ENCODE measurements at regions not wholly inside any gene's neighbourhood (a gene's known extent, or its start where the extent isn't known, plus 50 kb on each side); places are given as distances from the start of the nearest gene placed in this dataset.

GRCh38 chr16:52234626-52235025, 312.3 kb downstream of the TOX3 start:
- Mint-ChIP-seq H3K4me1 (no peaks in the 10 kb centered on the region), H3K27ac (no peak overlapping the region), H3K36me3 (ENCODE audit: low read depth) (no peaks in the 10 kb centered on the region), H3K9me3 (no peaks in the 10 kb centered on the region), H3K27me3 (no peaks in the 10 kb centered on the region), H3K4me3 (no peak overlapping the region)
- no peak for DNase-seq
- no peak for ATAC-seq

GRCh38 chr16:52229471-52229870, 317.5 kb downstream of the TOX3 start:
- Mint-ChIP-seq H3K27ac (no peak overlapping the region), H3K4me3 (no peak overlapping the region)

GRCh38 chr16:52227851-52228250, 319.1 kb downstream of the TOX3 start:
- Mint-ChIP-seq H3K9me3 (peaks cover 5% of the 10 kb centered on the region), H3K36me3 (ENCODE audit: low read depth) (no peaks in the 10 kb centered on the region), H3K27me3 (no peaks in the 10 kb centered on the region), H3K4me1 (no peaks in the 10 kb centered on the region), H3K27ac (no peak overlapping the region), H3K4me3 (no peak overlapping the region)
- ATAC-seq (no peak), DNase-seq (no peak)

More at GRCh38 chr16:52229471-52229870, 317.5 kb downstream of the TOX3 start:
- no peaks in the 10 kb centered on the region for H3K27me3 Mint-ChIP-seq
- H3K4me1 Mint-ChIP-seq, result no peaks in the 10 kb centered on the region
- no peaks in the 10 kb centered on the region for H3K36me3 Mint-ChIP-seq (ENCODE audit: low read depth)
- DNase-seq (no peak), ATAC-seq (no peak)
- peaks cover 5% of the 10 kb centered on the region for H3K9me3 Mint-ChIP-seq

- no peak for ATAC-seq
- H3K4me1 Mint-ChIP-seq, result no peaks in the 10 kb centered on the region
- no peaks in the 10 kb centered on the region for H3K36me3 Mint-ChIP-seq (ENCODE audit: low read depth)
- H3K4me3 Mint-ChIP-seq, result no peak overlapping the region
- no peak for DNase-seq
- H3K9me3 Mint-ChIP-seq, result peaks cover 16% of the 10 kb centered on the region
- H3K27me3 Mint-ChIP-seq, result no peaks in the 10 kb centered on the region
- no peak overlapping the region for H3K27ac Mint-ChIP-seq
These were observed 334.1 kb downstream of the TOX3 start for GRCh38 chr16:52212841-52213240.

GRCh38 chr16:52209227-52209626, 337.7 kb downstream of the TOX3 start:
- H3K36me3 Mint-ChIP-seq (ENCODE audit: low read depth), result no peaks in the 10 kb centered on the region
- ATAC-seq (no peak), DNase-seq (no peak)
- H3K4me1 Mint-ChIP-seq, result no peaks in the 10 kb centered on the region
- H3K4me3 Mint-ChIP-seq, result no peak overlapping the region
- H3K27ac Mint-ChIP-seq, result no peak overlapping the region
- peaks cover 13% of the 10 kb centered on the region for H3K9me3 Mint-ChIP-seq
- H3K27me3 Mint-ChIP-seq, result no peaks in the 10 kb centered on the region

GRCh38 chr16:52203096-52203495, 343.8 kb downstream of the TOX3 start:
- no peak for ATAC-seq
- peaks cover 9% of the 10 kb centered on the region for H3K9me3 Mint-ChIP-seq
- no peak overlapping the region for H3K27ac Mint-ChIP-seq
- H3K4me3 Mint-ChIP-seq, result no peak overlapping the region
- no peaks in the 10 kb centered on the region for H3K4me1 Mint-ChIP-seq
- H3K27me3 Mint-ChIP-seq, result peaks cover 4% of the 10 kb centered on the region
- no peak for DNase-seq
- H3K36me3 Mint-ChIP-seq (ENCODE audit: low read depth), result no peaks in the 10 kb centered on the region

GRCh38 chr16:52193441-52193840, 353.5 kb downstream of the TOX3 start:
- Mint-ChIP-seq H3K4me1 (no peaks in the 10 kb centered on the region), H3K27me3 (no peaks in the 10 kb centered on the region), H3K4me3 (no peak overlapping the region), H3K9me3 (no peaks in the 10 kb centered on the region), H3K27ac (no peak overlapping the region), H3K36me3 (ENCODE audit: low read depth) (no peaks in the 10 kb centered on the region)
- ATAC-seq (no peak), DNase-seq (no peak)

- DNase-seq (peak; percentile 49), ATAC-seq (no peak)
- Mint-ChIP-seq H3K4me3 (no peak overlapping the region), H3K9me3 (no peaks in the 10 kb centered on the region), H3K4me1 (no peaks in the 10 kb centered on the region), H3K36me3 (ENCODE audit: low read depth) (no peaks in the 10 kb centered on the region), H3K27ac (no peak overlapping the region), H3K27me3 (no peaks in the 10 kb centered on the region)
These were observed 355.3 kb downstream of the TOX3 start for GRCh38 chr16:52191531-52192134.

- no peak overlapping the region for H3K27ac Mint-ChIP-seq
- no peak for ATAC-seq
- no peaks in the 10 kb centered on the region for H3K27me3 Mint-ChIP-seq
- H3K4me3 Mint-ChIP-seq, result no peak overlapping the region
- no peaks in the 10 kb centered on the region for H3K9me3 Mint-ChIP-seq
- no peaks in the 10 kb centered on the region for H3K36me3 Mint-ChIP-seq (ENCODE audit: low read depth)
- no peaks in the 10 kb centered on the region for H3K4me1 Mint-ChIP-seq
- DNase-seq, result no peak
These were observed 362.6 kb downstream of the TOX3 start for GRCh38 chr16:52184336-52184735.

GRCh38 chr16:52182840-52183239, 364.1 kb downstream of the TOX3 start:
- Mint-ChIP-seq H3K4me1 (no peaks in the 10 kb centered on the region), H3K27me3 (no peaks in the 10 kb centered on the region), H3K4me3 (no peak overlapping the region), H3K9me3 (no peaks in the 10 kb centered on the region), H3K36me3 (ENCODE audit: low read depth) (no peaks in the 10 kb centered on the region), H3K27ac (no peak overlapping the region)
- DNase-seq, result no peak
- ATAC-seq, result no peak

- no peaks in the 10 kb centered on the region for H3K27me3 Mint-ChIP-seq
- H3K36me3 Mint-ChIP-seq (ENCODE audit: low read depth), result no peaks in the 10 kb centered on the region
- no peak overlapping the region for H3K4me3 Mint-ChIP-seq
- H3K9me3 Mint-ChIP-seq, result peaks cover 12% of the 10 kb centered on the region
- no peaks in the 10 kb centered on the region for H3K4me1 Mint-ChIP-seq
- no peak overlapping the region for H3K27ac Mint-ChIP-seq
- DNase-seq (no peak), ATAC-seq (no peak)
These were observed 372.8 kb downstream of the TOX3 start for GRCh38 chr16:52174168-52174567.

- ATAC-seq (no peak), DNase-seq (no peak)
- no peak overlapping the region for H3K4me3 Mint-ChIP-seq
- no peaks in the 10 kb centered on the region for H3K36me3 Mint-ChIP-seq (ENCODE audit: low read depth)
- H3K27ac Mint-ChIP-seq, result no peak overlapping the region
- no peaks in the 10 kb centered on the region for H3K4me1 Mint-ChIP-seq
- H3K27me3 Mint-ChIP-seq, result no peaks in the 10 kb centered on the region
- H3K9me3 Mint-ChIP-seq, result peaks cover 12% of the 10 kb centered on the region
These were observed 375.5 kb downstream of the TOX3 start for GRCh38 chr16:52171481-52171880.

GRCh38 chr16:52167328-52167727, 379.6 kb downstream of the TOX3 start:
- Mint-ChIP-seq H3K9me3 (peaks cover 14% of the 10 kb centered on the region), H3K4me1 (no peaks in the 10 kb centered on the region), H3K27me3 (no peaks in the 10 kb centered on the region), H3K36me3 (ENCODE audit: low read depth) (no peaks in the 10 kb centered on the region), H3K27ac (no peak overlapping the region), H3K4me3 (no peak overlapping the region)
- DNase-seq (no peak), ATAC-seq (no peak)

- H3K9me3 Mint-ChIP-seq, result peaks cover 14% of the 10 kb centered on the region
- ATAC-seq (no peak), DNase-seq (no peak)
- H3K27ac Mint-ChIP-seq, result no peak overlapping the region
- no peaks in the 10 kb centered on the region for H3K4me1 Mint-ChIP-seq
- no peaks in the 10 kb centered on the region for H3K27me3 Mint-ChIP-seq
- H3K4me3 Mint-ChIP-seq, result no peak overlapping the region
- H3K36me3 Mint-ChIP-seq (ENCODE audit: low read depth), result no peaks in the 10 kb centered on the region
These were observed 381.0 kb downstream of the TOX3 start for GRCh38 chr16:52165961-52166360.

- H3K36me3 Mint-ChIP-seq (ENCODE audit: low read depth), result no peaks in the 10 kb centered on the region
- ATAC-seq, result no peak
These were observed 397.9 kb downstream of the TOX3 start for GRCh38 chr16:52149003-52149402.

GRCh38 chr16:52141871-52142270, 405.1 kb downstream of the TOX3 start:
- no peak for DNase-seq
- Mint-ChIP-seq H3K4me3 (no peak overlapping the region), H3K27ac (no peak overlapping the region), H3K36me3 (ENCODE audit: low read depth) (no peaks in the 10 kb centered on the region), H3K27me3 (no peaks in the 10 kb centered on the region), H3K4me1 (no peaks in the 10 kb centered on the region), H3K9me3 (peaks cover 11% of the 10 kb centered on the region)
- no peak for ATAC-seq

More at GRCh38 chr16:52149003-52149402, 397.9 kb downstream of the TOX3 start:
- no peak overlapping the region for H3K4me3 Mint-ChIP-seq
- peaks cover under 1% of the 10 kb centered on the region for H3K9me3 Mint-ChIP-seq
- H3K4me1 Mint-ChIP-seq, result no peaks in the 10 kb centered on the region
- no peaks in the 10 kb centered on the region for H3K27me3 Mint-ChIP-seq
- DNase-seq, result no peak
- H3K27ac Mint-ChIP-seq, result no peak overlapping the region
